ENCODE measurements at regions not wholly inside any gene's neighbourhood (a gene's known extent, or its start where the extent isn't known, plus 50 kb on each side); places are given as distances from the start of the nearest gene placed in this dataset.

GRCh38 chr7:33854801-33855350 lies 50.5 kb upstream of the BMPER start:
- Histone ChIP-seq H4K20me1 (ENCODE audit: insufficient read depth, low read length) (no peaks in the 10 kb centered on the region), H3K4me1 (ENCODE audit: low read length) (no peaks in the 10 kb centered on the region), H3K36me3 (replicated peaks; ENCODE audit: insufficient read depth, low read length) (no peaks in the 10 kb centered on the region), H3F3A (ENCODE audit: insufficient read depth, low read length) (no peaks in the 10 kb centered on the region), H3K9me2 (replicated peaks; ENCODE audit: insufficient read depth, low read length) (no peaks in the 10 kb centered on the region), H3K27ac (ENCODE audit: low read length) (no peak overlapping the region), H3K79me2 (ENCODE audit: low read length) (no peaks in the 10 kb centered on the region), H3K9me3 (replicated peaks; ENCODE audit: insufficient read depth, low read length) (no peaks in the 10 kb centered on the region), H3K27me3 (replicated peaks; ENCODE audit: insufficient read depth, low read length) (no peaks in the 10 kb centered on the region), H3K4me2 (ENCODE audit: low read depth, low read length) (no peak overlapping the region), H3K4me3 (ENCODE audit: low read length) (no peak overlapping the region), H2AFZ (ENCODE audit: low read length) (no peak overlapping the region), H3K9ac (ENCODE audit: low read length) (no peak overlapping the region)
- TF ChIP-seq EZH2phosphoT487 (IDR thresholded peaks at IDR 0.05; ENCODE audit: low read length) (no peak), CTCF (IDR thresholded peaks at IDR 0.05; ENCODE audit: low read length) (no peak), EZH2 (optimal IDR thresholded peaks at IDR 0.05; ENCODE audit: low read depth, low read length) (no peak)
- DNase-seq = no peak

Data from MM.1S (cell line).